LNCAP (cell line): ENCODE measurements at regions not wholly inside any gene's neighbourhood (a gene's known extent, or its start where the extent isn't known, plus 50 kb on each side); places are given as distances from the start of the nearest gene placed in this dataset.

Experiments
- CTCF ChIP-seq: fragments of 450-650 bp; IDR thresholded peaks from 2 replicates; pipeline ENCODE4 v1.5.1; 2017; ENCODE audit warnings: mild to moderate bottlenecking

- TF ChIP-seq CTCF: no peak; the same call in 1 of the 2 replicates
These were observed 581.4 kb upstream of the DIPK2B start for GRCh38 chrX:45781901-45782553.

- TF ChIP-seq CTCF: no peak
These were observed 577.9 kb upstream of the DIPK2B start for GRCh38 chrX:45778616-45779015.

- TF ChIP-seq CTCF: no peak
These were observed 576.7 kb upstream of the DIPK2B start for GRCh38 chrX:45777366-45777765.

- TF ChIP-seq CTCF: no peak
These were observed 574.8 kb upstream of the DIPK2B start for GRCh38 chrX:45775468-45775867.

- no peak for TF ChIP-seq CTCF
These were observed 574.3 kb upstream of the DIPK2B start for GRCh38 chrX:45774961-45775360.

- no peak for TF ChIP-seq CTCF
These were observed 572.9 kb upstream of the DIPK2B start for GRCh38 chrX:45773572-45773971.

GRCh38 chrX:45771560-45772340, 571.1 kb upstream of the DIPK2B start:
- no peak for TF ChIP-seq CTCF
